CD14-positive monocyte (primary cell): ENCODE measurements at regions not wholly inside any gene's neighbourhood (a gene's known extent, or its start where the extent isn't known, plus 50 kb on each side); places are given as distances from the start of the nearest gene placed in this dataset.

Experiments used
- DNase-seq, 3 donors: peaks; one replicate each; pipeline ENCODE4 v3.0.0-alpha.2; 2011 to 2022
- H2AFZ ChIP-seq: 2 replicates; pipeline ENCODE4 v1.6.0; 2012; ENCODE audit warnings: mild to moderate bottlenecking, low read depth, low read length, inconsistent platforms; ENCODE audit not compliant: insufficient read depth, poor library complexity, severe bottlenecking
- H3K27ac ChIP-seq, 2 donors: 1 replicate in 1 of 2; 2 replicates in 1 of 2; pipeline ENCODE4 v1.5.1; 2012 to 2013; ENCODE audit warnings: low read length in 2 of 2, control low read depth in 1 of 2, inconsistent platforms in 1 of 2, low read depth in 1 of 2, mild to moderate bottlenecking in 1 of 2
- H3K27me3 ChIP-seq, 2 donors: one replicate each; pipeline versions ENCODE4 v1.6.0 to v1.6.1; 2011 to 2013; ENCODE audit warnings: low read length in 2 of 2; ENCODE audit not compliant: control insufficient read depth in 2 of 2, insufficient read depth in 2 of 2
- H3K36me3 ChIP-seq, 2 donors: replicated peaks in 1 of 2; 1 replicate in 1 of 2; 2 replicates in 1 of 2; pipeline versions ENCODE4 v1.5.1 to v1.6.1; 2012 to 2013; ENCODE audit warnings: low read length in 2 of 2, control low read depth in 1 of 2, inconsistent platforms in 1 of 2, mild to moderate bottlenecking in 1 of 2; ENCODE audit not compliant: insufficient read depth in 2 of 2, control insufficient read depth in 1 of 2
- H3K4me1 ChIP-seq, 2 donors: 1 replicate in 1 of 2; 2 replicates in 1 of 2; pipeline versions ENCODE4 v1.5.1 to v1.6.1; 2012 to 2013; ENCODE audit warnings: low read length in 2 of 2, control low read depth in 1 of 2, inconsistent platforms in 1 of 2, mild to moderate bottlenecking in 1 of 2, moderate library complexity in 1 of 2; ENCODE audit not compliant: insufficient read depth in 2 of 2, control insufficient read depth in 1 of 2
- H3K4me2 ChIP-seq: replicated peaks from 2 replicates; pipeline ENCODE3; 2012; ENCODE audit warnings: low read length, moderate library complexity, mild to moderate bottlenecking; ENCODE audit not compliant: poor library complexity, severe bottlenecking; ENCODE audit errors: extremely low read depth
- H3K4me3 ChIP-seq, 3 experiments: fragments of 200-600 bp in 1 of 3; sonication (generic) in 1 of 3; replicated peaks in 1 of 3; 1 replicate in 2 of 3; 2 replicates in 1 of 3; pipeline ENCODE4 v1.5.1; 2011 to 2013; ENCODE audit warnings: low read length in 3 of 3, mild to moderate bottlenecking in 3 of 3, control low read depth in 2 of 3, low read depth in 2 of 3, inconsistent platforms in 1 of 3, moderate library complexity in 1 of 3
- H3K79me2 ChIP-seq: 2 replicates; pipeline ENCODE4 v1.6.0; 2012; ENCODE audit warnings: mild to moderate bottlenecking, control low read depth, inconsistent platforms, low read length, moderate library complexity; ENCODE audit not compliant: insufficient read depth
- H3K9ac ChIP-seq: 2 replicates; pipeline ENCODE4 v1.6.0; 2017; ENCODE audit warnings: low read length, mild to moderate bottlenecking; ENCODE audit not compliant: insufficient read depth, poor library complexity, severe bottlenecking
- H3K9me3 ChIP-seq, 2 donors: replicated peaks in 1 of 2; 1 replicate in 1 of 2; 2 replicates in 1 of 2; pipeline versions ENCODE4 v1.5.1 to v1.6.1; 2012 to 2013; ENCODE audit warnings: low read length in 2 of 2, control low read depth in 1 of 2; ENCODE audit not compliant: control insufficient read depth in 1 of 2, insufficient read depth in 1 of 2
- H4K20me1 ChIP-seq: 2 replicates; pipeline ENCODE4 v1.6.0; 2012; ENCODE audit warnings: mild to moderate bottlenecking, low read length, control low read depth, moderate library complexity; ENCODE audit not compliant: insufficient read depth
- H3K27ac Mint-ChIP-seq, 7 donors: one replicate each; pipeline ENCODE4 v1.8.0; 2020; ENCODE audit warnings: mild to moderate bottlenecking in 7 of 7, mixed read lengths in 7 of 7, moderate library complexity in 6 of 7, inconsistent platforms in 2 of 7
- H3K27me3 Mint-ChIP-seq, 3 donors: one replicate each; pipeline ENCODE4 v1.8.0; 2021 to 2022; ENCODE audit warnings: low read depth in 3 of 3, mild to moderate bottlenecking in 3 of 3, mixed read lengths in 3 of 3, moderate library complexity in 3 of 3, inconsistent platforms in 1 of 3
- H3K36me3 Mint-ChIP-seq, 2 donors: one replicate each; pipeline ENCODE4 v1.8.0; 2020; ENCODE audit warnings: mixed read lengths in 2 of 2, inconsistent platforms in 1 of 2, mild to moderate bottlenecking in 1 of 2
- H3K4me1 Mint-ChIP-seq: one replicate; pipeline ENCODE4 v1.8.0; 2020; ENCODE audit warnings: mild to moderate bottlenecking, mixed read lengths
- H3K4me3 Mint-ChIP-seq, 2 donors: one replicate each; pipeline ENCODE4 v1.8.0; 2020; ENCODE audit warnings: mild to moderate bottlenecking in 2 of 2, mixed read lengths in 2 of 2, moderate library complexity in 1 of 2
- H3K9me3 Mint-ChIP-seq, 7 donors: one replicate each; pipeline ENCODE4 v1.8.0; 2020 to 2022; ENCODE audit warnings: mixed read lengths in 7 of 7, mild to moderate bottlenecking in 6 of 7, moderate library complexity in 6 of 7, inconsistent platforms in 2 of 7
- WGBS: methylation state at CpG from one replicate; pipeline ENCODE4 v1.1.5; 2013; ENCODE audit warnings: missing lambda C conversion rate; ENCODE audit not compliant: insufficient coverage; 5-methylcytosine and 5-hydroxymethylcytosine counted together
- intact Hi-C, 2 donors: fragments of 100-400 bp; cut with micrococcal nuclease; formaldehyde crosslinking; loops; one replicate each; pipeline versions ENCODE4 v1.15.0 to v1.15.1; 2023
- TF ChIP-seq, protein P1 (sequence below): fragments of 200-600 bp; IDR thresholded peaks from one replicate; pipeline ENCODE4 v1.8.0; 2022; ENCODE audit warnings: antibody characterized with exemption, mild to moderate bottlenecking

DNA sequence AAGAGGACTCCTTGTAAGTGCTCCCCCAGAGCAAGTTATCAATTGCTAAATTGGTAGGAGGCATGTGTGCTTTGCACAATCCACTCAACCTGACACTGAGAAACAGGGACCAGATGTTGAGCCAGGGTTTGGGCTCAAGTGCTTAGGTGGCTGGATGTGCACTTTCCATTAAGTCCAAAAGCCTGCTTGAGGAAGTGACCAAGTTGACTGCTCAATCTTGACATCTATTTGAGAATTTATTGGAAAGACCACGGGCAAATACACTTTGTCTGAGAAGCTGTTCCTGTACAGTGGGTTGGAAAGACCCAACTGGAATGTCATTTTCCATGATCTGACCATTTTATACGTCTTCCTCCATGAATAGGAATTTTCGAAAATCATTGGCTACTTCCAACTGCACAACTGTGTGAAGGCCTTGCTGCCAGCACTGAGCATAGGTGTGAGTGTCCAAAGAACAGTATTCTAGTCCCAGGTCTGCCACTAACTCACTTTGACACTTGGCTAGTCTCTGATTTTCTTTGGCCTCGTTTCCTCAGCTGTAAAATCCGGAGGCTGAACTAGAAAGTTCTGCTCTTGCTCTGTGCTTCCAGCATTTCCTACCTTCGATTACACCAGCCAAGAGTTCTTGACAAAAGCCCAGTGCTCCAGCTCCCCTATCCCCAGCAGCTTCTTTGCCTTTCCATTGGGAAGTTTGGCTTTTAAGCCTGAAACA, 186.9 kb upstream of the ECI2 start:
- Histone ChIP-seq H3K4me1 (peaks cover 14 to 27% of the 10 kb centered on the region in 2 donors), H3K27ac (no peak overlapping the region), H3K36me3 (no peaks in the 10 kb centered on the region), H3K4me3 (no peak overlapping the region), H2AFZ (no peak overlapping the region), H3K9me3 (no peaks in the 10 kb centered on the region), H3K79me2 (no peaks in the 10 kb centered on the region), H3K9ac (no peak overlapping the region), H3K4me2 (no peak overlapping the region), H4K20me1 (no peaks in the 10 kb centered on the region), H3K27me3 (no peaks in the 10 kb centered on the region)
- H3K4me1 Mint-ChIP-seq, result peaks cover 25% of the 10 kb centered on the region
- TF ChIP-seq, protein P1, sequence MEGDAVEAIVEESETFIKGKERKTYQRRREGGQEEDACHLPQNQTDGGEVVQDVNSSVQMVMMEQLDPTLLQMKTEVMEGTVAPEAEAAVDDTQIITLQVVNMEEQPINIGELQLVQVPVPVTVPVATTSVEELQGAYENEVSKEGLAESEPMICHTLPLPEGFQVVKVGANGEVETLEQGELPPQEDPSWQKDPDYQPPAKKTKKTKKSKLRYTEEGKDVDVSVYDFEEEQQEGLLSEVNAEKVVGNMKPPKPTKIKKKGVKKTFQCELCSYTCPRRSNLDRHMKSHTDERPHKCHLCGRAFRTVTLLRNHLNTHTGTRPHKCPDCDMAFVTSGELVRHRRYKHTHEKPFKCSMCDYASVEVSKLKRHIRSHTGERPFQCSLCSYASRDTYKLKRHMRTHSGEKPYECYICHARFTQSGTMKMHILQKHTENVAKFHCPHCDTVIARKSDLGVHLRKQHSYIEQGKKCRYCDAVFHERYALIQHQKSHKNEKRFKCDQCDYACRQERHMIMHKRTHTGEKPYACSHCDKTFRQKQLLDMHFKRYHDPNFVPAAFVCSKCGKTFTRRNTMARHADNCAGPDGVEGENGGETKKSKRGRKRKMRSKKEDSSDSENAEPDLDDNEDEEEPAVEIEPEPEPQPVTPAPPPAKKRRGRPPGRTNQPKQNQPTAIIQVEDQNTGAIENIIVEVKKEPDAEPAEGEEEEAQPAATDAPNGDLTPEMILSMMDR, result no peak
- no peak overlapping the region for H3K27ac Mint-ChIP-seq
- no peaks in the 10 kb centered on the region for H3K36me3 Mint-ChIP-seq
- 91% methylated on average over 6 of the region's 6 CpGs for WGBS
- no peak overlapping the region for H3K4me3 Mint-ChIP-seq
- H3K9me3 Mint-ChIP-seq, result peaks cover 0 to 3% (median 0%) of the 10 kb centered on the region in 7 donors
- H3K27me3 Mint-ChIP-seq, result peaks cover 0 to 1% (median 0%) of the 10 kb centered on the region in 3 donors
- DNase-seq, result no peak
- intact Hi-C loops, result no loop called here

DNA sequence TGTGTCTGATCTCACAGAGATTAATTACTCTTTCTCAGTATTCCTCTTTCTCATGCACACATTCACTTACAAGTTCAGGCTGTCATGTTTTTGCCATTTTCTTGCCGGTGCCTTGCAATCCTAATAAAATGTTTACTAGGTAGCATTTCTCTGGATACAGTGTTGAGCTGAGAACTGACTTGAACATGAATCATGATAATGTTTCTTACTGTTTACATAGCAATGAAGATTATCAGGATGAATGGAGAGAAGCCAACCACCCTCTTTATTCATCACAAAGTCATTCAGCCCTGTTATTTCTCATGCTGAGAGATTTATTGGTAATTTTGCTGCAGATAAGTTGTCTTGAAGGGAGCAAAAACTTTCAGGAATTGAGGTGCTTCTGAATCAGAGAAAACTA, 185.5 kb upstream of the ECI2 start:
- H3K4me3 Mint-ChIP-seq, result no peak overlapping the region
- no peaks in the 10 kb centered on the region for H3K79me2 ChIP-seq

More for the DNA sequence above, 185.5 kb upstream of the ECI2 start:
- H3K4me1 Mint-ChIP-seq, result peaks cover 34% of the 10 kb centered on the region
- TF ChIP-seq, protein P1, result no peak
- no peak overlapping the region for H3K4me2 ChIP-seq
- no peaks in the 10 kb centered on the region for H3K9me3 ChIP-seq
- H3K4me1 ChIP-seq, result peaks cover 22 to 35% of the 10 kb centered on the region in 2 donors
- no peaks in the 10 kb centered on the region for H4K20me1 ChIP-seq
- no peak for DNase-seq
- H3K27ac Mint-ChIP-seq, result no peak overlapping the region
- no CpG with 5 or more reads among the region's 1 CpG for WGBS
- H3K27me3 Mint-ChIP-seq, result peaks cover 0 to 1% (median 0%) of the 10 kb centered on the region in 3 donors
- no peaks in the 10 kb centered on the region for H3K27me3 ChIP-seq
- no peak overlapping the region for H3K27ac ChIP-seq
- H3K36me3 ChIP-seq, result no peaks in the 10 kb centered on the region
- H3K36me3 Mint-ChIP-seq, result no peaks in the 10 kb centered on the region
- intact Hi-C loops, result no loop called here
- H2AFZ ChIP-seq, result no peak overlapping the region
- H3K9me3 Mint-ChIP-seq, result peaks cover 0 to 2% (median 0%) of the 10 kb centered on the region in 7 donors
- no peak overlapping the region for H3K4me3 ChIP-seq
- no peak overlapping the region for H3K9ac ChIP-seq
